IMR-90 (cell line): ENCODE measurements at regions not wholly inside any gene's neighbourhood (a gene's known extent, or its start where the extent isn't known, plus 50 kb on each side); places are given as distances from the start of the nearest gene placed in this dataset.

Experiments used
- ATAC-seq: fragments of 200-7000 bp; cut with Tn5 transposase; 2 replicates; pipeline ENCODE4 v1.9.1; 2020; ENCODE audit warnings: low read depth, mild to moderate bottlenecking, moderate library complexity
- BruUV-seq: library from RNA; stranded (reverse); fragments of 400-500 nt; replicated peaks from 2 replicates; lab custom pipeline; 2021; lab: Mats Ljungman, UMichigan
- CTCF ChIA-PET: fragments of 300-600 bp; formaldehyde crosslinking; extraction: SDS; loops from one replicate; lab custom pipeline; 2021; ENCODE audit warnings: antibody characterized with exemption; lab: Yijun Ruan, JAX
- POLR2A ChIA-PET: fragments of 300-600 bp; sonication (Branson Sonifier 250); formaldehyde crosslinking; loops from one replicate; lab custom pipeline; 2022; ENCODE audit warnings: antibody characterized with exemption; ENCODE audit not compliant: unreplicated experiment; lab: Charles Lee
- DNase-seq: peaks from one replicate; pipeline ENCODE4 v3.0.0; 2013
- H2AFZ ChIP-seq: replicated peaks from 2 replicates; pipeline ENCODE3; 2013; ENCODE audit warnings: low read length, mild to moderate bottlenecking; ENCODE audit not compliant: poor library complexity
- H2AK5ac ChIP-seq: 2 replicates; pipeline ENCODE4 v1.6.1; 2013; ENCODE audit warnings: low read depth, low read length, inconsistent platforms
- H2AK9ac ChIP-seq: replicated peaks from 2 replicates; pipeline ENCODE3; 2013; ENCODE audit warnings: mild to moderate bottlenecking, low read depth, low read length, moderate library complexity; ENCODE audit not compliant: poor library complexity
- H2BK120ac ChIP-seq: 2 replicates; pipeline ENCODE4 v1.6.1; 2013; ENCODE audit warnings: low read depth, low read length, inconsistent platforms
- H2BK15ac ChIP-seq: 3 replicates; pipeline ENCODE4 v1.6.1; 2013; ENCODE audit warnings: low read depth, low read length, inconsistent platforms
- H2BK20ac ChIP-seq: 2 replicates; pipeline ENCODE4 v1.6.1; 2013; ENCODE audit warnings: low read depth, mild to moderate bottlenecking, inconsistent platforms, low read length, moderate library complexity
- H2BK5ac ChIP-seq: 2 replicates; pipeline ENCODE4 v1.6.1; 2013; ENCODE audit warnings: mild to moderate bottlenecking, low read depth, low read length, inconsistent platforms; ENCODE audit not compliant: poor library complexity, severe bottlenecking
- H3K14ac ChIP-seq: replicated peaks from 2 replicates; pipeline ENCODE4 v1.6.1; 2013; ENCODE audit warnings: low read depth, low read length, inconsistent platforms
- H3K18ac ChIP-seq: 2 replicates; pipeline ENCODE4 v1.6.1; 2013; ENCODE audit warnings: low read depth, low read length, control low read depth
- H3K23ac ChIP-seq: 2 replicates; pipeline ENCODE4 v1.6.1; 2013; ENCODE audit warnings: low read depth, low read length, inconsistent platforms
- H3K27ac ChIP-seq: 2 replicates; pipeline ENCODE4 v1.5.1; 2013; ENCODE audit warnings: mild to moderate bottlenecking, control low read depth, low read length; ENCODE audit not compliant: insufficient read depth
- H3K27me3 ChIP-seq: 2 replicates; pipeline ENCODE4 v1.6.1; 2013; ENCODE audit warnings: low read length; ENCODE audit not compliant: control insufficient read depth, insufficient read depth
- H3K36me3 ChIP-seq: 2 replicates; pipeline ENCODE4 v1.6.1; 2013; ENCODE audit warnings: low read length, mixed read lengths; ENCODE audit not compliant: control insufficient read depth, insufficient read depth
- H3K4ac ChIP-seq: 2 replicates; pipeline ENCODE4 v1.6.1; 2013; ENCODE audit warnings: low read depth, low read length, inconsistent platforms
- H3K4me1 ChIP-seq: 2 replicates; pipeline ENCODE4 v1.6.1; 2013; ENCODE audit warnings: low read length, mixed read lengths; ENCODE audit not compliant: control insufficient read depth, insufficient read depth
- H3K4me2 ChIP-seq: 2 replicates; pipeline ENCODE4 v1.6.1; 2013; ENCODE audit warnings: low read depth, mild to moderate bottlenecking, control low read depth, low read length, moderate library complexity
- H3K4me3 ChIP-seq: 2 replicates; pipeline ENCODE4 v1.5.1; 2013; ENCODE audit warnings: low read depth, mild to moderate bottlenecking, control low read depth, low read length, moderate library complexity; ENCODE audit not compliant: insufficient read depth
- H3K56ac ChIP-seq: 2 replicates; pipeline ENCODE4 v1.6.1; 2013; ENCODE audit warnings: low read length, inconsistent platforms; ENCODE audit not compliant: insufficient read depth; ENCODE audit errors: extremely low read depth
- H3K79me1 ChIP-seq, 2 experiments: 2 replicates each; pipeline ENCODE4 v1.6.1; 2013; ENCODE audit warnings: low read length in 2 of 2, inconsistent platforms in 1 of 2, low read depth in 1 of 2
- H3K9ac ChIP-seq: 2 replicates; pipeline ENCODE4 v1.6.1; 2013; ENCODE audit warnings: low read depth, low read length, control low read depth
- H3K9me1 ChIP-seq: 2 replicates; pipeline ENCODE4 v1.6.1; 2013; ENCODE audit warnings: low read length, inconsistent platforms; ENCODE audit not compliant: insufficient read depth
- H3K9me3 ChIP-seq: 2 replicates; pipeline ENCODE4 v1.6.1; 2013; ENCODE audit warnings: low read length; ENCODE audit not compliant: control insufficient read depth, insufficient read depth
- H4K20me1 ChIP-seq: 2 replicates; pipeline ENCODE4 v1.6.1; 2013; ENCODE audit warnings: low read length, inconsistent platforms; ENCODE audit not compliant: insufficient read depth
- H4K5ac ChIP-seq: 2 replicates; pipeline ENCODE4 v1.6.1; 2013; ENCODE audit warnings: mild to moderate bottlenecking, low read depth, low read length, control low read depth
- H4K8ac ChIP-seq, 2 experiments: 2 replicates each; pipeline ENCODE4 v1.6.1; 2013; ENCODE audit warnings: low read depth in 2 of 2, low read length in 2 of 2, control low read depth in 1 of 2, inconsistent platforms in 1 of 2
- H4K91ac ChIP-seq: 2 replicates; pipeline ENCODE4 v1.6.1; 2013; ENCODE audit warnings: low read depth, low read length, inconsistent platforms; ENCODE audit not compliant: insufficient read depth
- BHLHE40 ChIP-seq: fragments of 150-350 bp; IDR thresholded peaks from 2 replicates; pipeline ENCODE4 v1.6.1; 2016; ENCODE audit warnings: mild to moderate bottlenecking, low read depth, low read length
- CHD1 ChIP-seq: IDR thresholded peaks from 2 replicates; pipeline ENCODE4 v1.6.1; 2012; ENCODE audit warnings: low read depth, low read length, improper control_type of control experiment
- FOS ChIP-seq: fragments of 150-350 bp; IDR thresholded peaks from 2 replicates; pipeline ENCODE4 v1.6.1; 2016; ENCODE audit warnings: low read depth, low read length
- MXI1 ChIP-seq: IDR thresholded peaks from 2 replicates; pipeline ENCODE4 v1.6.1; 2012; ENCODE audit warnings: low read depth, mild to moderate bottlenecking, low read length, moderate library complexity, borderline replicate concordance
- NFE2L2 ChIP-seq: fragments of 150-350 bp; IDR thresholded peaks from 2 replicates; pipeline ENCODE4 v1.6.1; 2016; ENCODE audit warnings: low read depth, mild to moderate bottlenecking, low read length
- RAD21 ChIP-seq: IDR thresholded peaks from 2 replicates; pipeline ENCODE4 v1.6.1; 2012; ENCODE audit warnings: low read length, improper control_type of control experiment
- RCOR1 ChIP-seq: IDR thresholded peaks from 2 replicates; pipeline ENCODE4 v1.6.1; 2012; ENCODE audit warnings: mild to moderate bottlenecking, low read length, improper control_type of control experiment; ENCODE audit not compliant: insufficient replicate concordance
- WGBS, 2 experiments: methylation state at CpG; one replicate each; pipeline versions ENCODE4 v1.1.5 to v1.1.7; 2013; ENCODE audit warnings: missing lambda C conversion rate in 2 of 2; ENCODE audit not compliant: insufficient read length in 1 of 2; ENCODE audit errors: extremely low coverage in 2 of 2; 5-methylcytosine and 5-hydroxymethylcytosine counted together
- dilution Hi-C: fragments of 300-500 bp; cut with HindIII; formaldehyde crosslinking; loops from one replicate; pipeline ENCODE4 v1.14.3; 2018; ENCODE audit warnings: low sequenced_read_pairs; ENCODE audit not compliant: unreplicated experiment
- in situ Hi-C: fragments of 300-500 bp; cut with MboI; formaldehyde crosslinking; loops from 3 replicates; pipeline ENCODE4 v1.14.3; 2019; ENCODE audit warnings: low sequenced_read_pairs, inconsistent platforms, mixed read lengths
- intact Hi-C: fragments of 100-400 bp; cut with micrococcal nuclease; formaldehyde crosslinking; loops from 2 replicates; pipeline ENCODE4 v1.10.0; 2022
- TF ChIP-seq, protein P1 (sequence below): conservative IDR thresholded peaks from 2 replicates; pipeline ENCODE4 v1.5.1; 2012; ENCODE audit warnings: mild to moderate bottlenecking, low read depth, low read length, improper control_type of control experiment
- TF ChIP-seq, protein P2 (sequence below): fragments of 150-350 bp; IDR thresholded peaks from 2 replicates; pipeline ENCODE4 v1.6.1; 2016; ENCODE audit warnings: low read depth, mild to moderate bottlenecking, low read length, moderate library complexity, borderline replicate concordance
- TF ChIP-seq, protein P3 (sequence below): fragments of 150-350 bp; IDR thresholded peaks from 2 replicates; pipeline ENCODE4 v1.6.1; 2017; ENCODE audit warnings: mild to moderate bottlenecking, antibody characterized with exemption, low read length, low read depth

DNA sequence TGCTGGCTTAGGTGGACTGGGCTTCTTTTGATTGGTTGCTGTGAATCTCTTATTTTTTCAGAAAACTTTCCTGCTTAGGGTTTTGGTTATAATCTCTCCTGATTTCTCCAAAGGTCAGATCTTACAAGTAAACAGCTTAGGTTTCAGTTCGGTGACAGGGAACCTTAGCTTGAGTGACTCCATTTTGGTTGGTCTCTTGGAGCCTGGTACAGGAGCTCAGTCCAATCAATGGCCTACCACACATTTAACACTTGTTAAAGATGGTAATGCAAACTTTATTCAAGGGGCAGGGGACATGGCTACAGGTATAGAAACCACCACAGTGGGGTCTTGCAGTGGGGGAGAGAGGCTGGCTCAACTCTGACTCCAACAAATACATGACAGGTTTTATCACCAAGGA is 180.9 kb upstream of the THBS1 start:
- no peak overlapping the region for H4K5ac ChIP-seq
- H3K79me1 ChIP-seq = no peaks in the 10 kb centered on the region
- H3K9ac ChIP-seq = no peak overlapping the region
- no peaks in the 10 kb centered on the region for H3K9me3 ChIP-seq
- H2AK5ac ChIP-seq = no peak overlapping the region
- H3K4me2 ChIP-seq = no peak overlapping the region
- H3K27me3 ChIP-seq = no peaks in the 10 kb centered on the region
- dilution Hi-C loops = no loop called here
- TF ChIP-seq, protein P1, sequence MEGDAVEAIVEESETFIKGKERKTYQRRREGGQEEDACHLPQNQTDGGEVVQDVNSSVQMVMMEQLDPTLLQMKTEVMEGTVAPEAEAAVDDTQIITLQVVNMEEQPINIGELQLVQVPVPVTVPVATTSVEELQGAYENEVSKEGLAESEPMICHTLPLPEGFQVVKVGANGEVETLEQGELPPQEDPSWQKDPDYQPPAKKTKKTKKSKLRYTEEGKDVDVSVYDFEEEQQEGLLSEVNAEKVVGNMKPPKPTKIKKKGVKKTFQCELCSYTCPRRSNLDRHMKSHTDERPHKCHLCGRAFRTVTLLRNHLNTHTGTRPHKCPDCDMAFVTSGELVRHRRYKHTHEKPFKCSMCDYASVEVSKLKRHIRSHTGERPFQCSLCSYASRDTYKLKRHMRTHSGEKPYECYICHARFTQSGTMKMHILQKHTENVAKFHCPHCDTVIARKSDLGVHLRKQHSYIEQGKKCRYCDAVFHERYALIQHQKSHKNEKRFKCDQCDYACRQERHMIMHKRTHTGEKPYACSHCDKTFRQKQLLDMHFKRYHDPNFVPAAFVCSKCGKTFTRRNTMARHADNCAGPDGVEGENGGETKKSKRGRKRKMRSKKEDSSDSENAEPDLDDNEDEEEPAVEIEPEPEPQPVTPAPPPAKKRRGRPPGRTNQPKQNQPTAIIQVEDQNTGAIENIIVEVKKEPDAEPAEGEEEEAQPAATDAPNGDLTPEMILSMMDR = no peak
- no peak for TF ChIP-seq NFE2L2
- no peak for TF ChIP-seq MXI1
- TF ChIP-seq, protein P2, sequence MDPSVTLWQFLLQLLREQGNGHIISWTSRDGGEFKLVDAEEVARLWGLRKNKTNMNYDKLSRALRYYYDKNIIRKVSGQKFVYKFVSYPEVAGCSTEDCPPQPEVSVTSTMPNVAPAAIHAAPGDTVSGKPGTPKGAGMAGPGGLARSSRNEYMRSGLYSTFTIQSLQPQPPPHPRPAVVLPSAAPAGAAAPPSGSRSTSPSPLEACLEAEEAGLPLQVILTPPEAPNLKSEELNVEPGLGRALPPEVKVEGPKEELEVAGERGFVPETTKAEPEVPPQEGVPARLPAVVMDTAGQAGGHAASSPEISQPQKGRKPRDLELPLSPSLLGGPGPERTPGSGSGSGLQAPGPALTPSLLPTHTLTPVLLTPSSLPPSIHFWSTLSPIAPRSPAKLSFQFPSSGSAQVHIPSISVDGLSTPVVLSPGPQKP = no peak
- TF ChIP-seq CHD1 = no peak
- TF ChIP-seq BHLHE40 = no peak
- TF ChIP-seq RCOR1 = no peak
- TF ChIP-seq, protein P3, sequence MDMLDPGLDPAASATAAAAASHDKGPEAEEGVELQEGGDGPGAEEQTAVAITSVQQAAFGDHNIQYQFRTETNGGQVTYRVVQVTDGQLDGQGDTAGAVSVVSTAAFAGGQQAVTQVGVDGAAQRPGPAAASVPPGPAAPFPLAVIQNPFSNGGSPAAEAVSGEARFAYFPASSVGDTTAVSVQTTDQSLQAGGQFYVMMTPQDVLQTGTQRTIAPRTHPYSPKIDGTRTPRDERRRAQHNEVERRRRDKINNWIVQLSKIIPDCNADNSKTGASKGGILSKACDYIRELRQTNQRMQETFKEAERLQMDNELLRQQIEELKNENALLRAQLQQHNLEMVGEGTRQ = no peak
- TF ChIP-seq FOS = no peak
- TF ChIP-seq RAD21 = no peak
- no peak overlapping the region for H3K4me3 ChIP-seq
- BruUV-seq = no TSS peak
- no peak overlapping the region for H3K27ac ChIP-seq
- no peak overlapping the region for H4K91ac ChIP-seq
- H2AFZ ChIP-seq = no peak overlapping the region
- no peak overlapping the region for H3K14ac ChIP-seq
- no peak overlapping the region for H3K18ac ChIP-seq
- POLR2A ChIA-PET = interaction anchor here (1.0 kb wide), 1 partner anchor 28 kb away, joined by 3 read pairs; no protein-coding TSS in a partner anchor
- no peak overlapping the region for H2AK9ac ChIP-seq
- H3K23ac ChIP-seq = no peak overlapping the region
- H4K8ac ChIP-seq = no peak overlapping the region
- WGBS, 2 experiments = no CpG with 5 or more reads among the region's 1 CpG
- ATAC-seq (no peak), DNase-seq (no peak)
- H3K9me1 ChIP-seq = peaks cover 7% of the 10 kb centered on the region
- H2BK5ac ChIP-seq = no peak overlapping the region
- H2BK120ac ChIP-seq = no peak overlapping the region
- H3K56ac ChIP-seq = no peak overlapping the region
- no peaks in the 10 kb centered on the region for H4K20me1 ChIP-seq
- no peak overlapping the region for H3K4ac ChIP-seq
- H3K4me1 ChIP-seq = peaks cover 6% of the 10 kb centered on the region
- intact Hi-C loops = loop anchor here (5.0 kb wide), 1 partner anchor 218 kb away; no protein-coding TSS in a partner anchor
- CTCF ChIA-PET = no interaction called here
- H2BK20ac ChIP-seq = no peak overlapping the region
- no peaks in the 10 kb centered on the region for H3K36me3 ChIP-seq
- no peak overlapping the region for H2BK15ac ChIP-seq
- in situ Hi-C loops = no loop called here
